ENCODE measurements at regions not wholly inside any gene's neighbourhood (a gene's known extent, or its start where the extent isn't known, plus 50 kb on each side); places are given as distances from the start of the nearest gene placed in this dataset.
"Not testable (repeated sequence)": the region's sequence is repeated elsewhere in the genome, so short reads cannot be mapped to it uniquely, and the experiment has no call there.

- H3K9me3 ChIP-seq: no peaks in the 10 kb centered on the region
- DNase-seq: no peak
- H3K4me3 ChIP-seq: no peak overlapping the region
- no peaks in the 10 kb centered on the region for H3K36me3 ChIP-seq
- H3K27me3 ChIP-seq: no peaks in the 10 kb centered on the region
Measured at GRCh38 chr5:74391410-74391809, 249.1 kb downstream of the ENC1 start.

DNA sequence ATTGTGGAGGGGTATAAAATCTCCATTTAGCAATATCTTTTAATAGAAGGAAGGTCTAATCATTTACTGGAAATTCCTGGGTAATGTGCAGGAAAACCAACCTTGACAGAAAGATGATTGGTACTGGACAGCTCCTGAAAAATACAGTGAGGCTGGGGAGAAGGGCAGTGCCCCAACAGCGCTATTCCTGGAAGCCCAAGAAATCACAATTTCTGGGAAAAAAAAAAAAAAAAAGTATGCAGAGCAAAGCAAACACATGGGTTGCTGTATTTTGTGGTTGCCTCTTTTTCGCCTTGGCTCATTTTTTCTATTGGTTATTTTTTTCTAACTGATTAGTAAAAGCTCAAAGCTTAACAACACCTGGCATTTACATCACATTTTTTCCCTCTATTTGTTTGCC, 249.7 kb downstream of the ENC1 start:
- DNase-seq: no peak
- no peaks in the 10 kb centered on the region for H3K9me3 ChIP-seq
- no peak overlapping the region for H3K4me3 ChIP-seq
- no peaks in the 10 kb centered on the region for H3K27me3 ChIP-seq
- H3K36me3 ChIP-seq: no peaks in the 10 kb centered on the region

- Histone ChIP-seq H3K4me3 (no peak overlapping the region), H3K36me3 (no peaks in the 10 kb centered on the region), H3K9me3 (no peaks in the 10 kb centered on the region), H3K27me3 (no peaks in the 10 kb centered on the region)
- no peak for DNase-seq
Measured at GRCh38 chr5:74390306-74390637, 250.3 kb downstream of the ENC1 start.

GRCh38 chr5:74389531-74390305, 250.8 kb downstream of the ENC1 start:
- H3K4me3 ChIP-seq: no peak overlapping the region
- no peak for DNase-seq
- no peaks in the 10 kb centered on the region for H3K27me3 ChIP-seq
- H3K36me3 ChIP-seq: no peaks in the 10 kb centered on the region
- H3K9me3 ChIP-seq: no peaks in the 10 kb centered on the region

GRCh38 chr5:74388411-74388810, 252.1 kb downstream of the ENC1 start:
- not testable (repeated sequence) for H3K4me3 ChIP-seq, H3K9me3 ChIP-seq, H3K27me3 ChIP-seq, DNase-seq, H3K36me3 ChIP-seq

- Histone ChIP-seq H3K4me3 (no peak overlapping the region), H3K36me3 (no peaks in the 10 kb centered on the region), H3K9me3 (no peaks in the 10 kb centered on the region), H3K27me3 (no peaks in the 10 kb centered on the region)
- no peak for DNase-seq
Measured at GRCh38 chr5:74386571-74387334, 253.8 kb downstream of the ENC1 start.

- Histone ChIP-seq H3K4me3 (no peak overlapping the region), H3K36me3 (no peaks in the 10 kb centered on the region), H3K27me3 (no peaks in the 10 kb centered on the region), H3K9me3 (no peaks in the 10 kb centered on the region)
- no peak for DNase-seq
Measured at GRCh38 chr5:74384851-74385250, 255.7 kb downstream of the ENC1 start.

DNA sequence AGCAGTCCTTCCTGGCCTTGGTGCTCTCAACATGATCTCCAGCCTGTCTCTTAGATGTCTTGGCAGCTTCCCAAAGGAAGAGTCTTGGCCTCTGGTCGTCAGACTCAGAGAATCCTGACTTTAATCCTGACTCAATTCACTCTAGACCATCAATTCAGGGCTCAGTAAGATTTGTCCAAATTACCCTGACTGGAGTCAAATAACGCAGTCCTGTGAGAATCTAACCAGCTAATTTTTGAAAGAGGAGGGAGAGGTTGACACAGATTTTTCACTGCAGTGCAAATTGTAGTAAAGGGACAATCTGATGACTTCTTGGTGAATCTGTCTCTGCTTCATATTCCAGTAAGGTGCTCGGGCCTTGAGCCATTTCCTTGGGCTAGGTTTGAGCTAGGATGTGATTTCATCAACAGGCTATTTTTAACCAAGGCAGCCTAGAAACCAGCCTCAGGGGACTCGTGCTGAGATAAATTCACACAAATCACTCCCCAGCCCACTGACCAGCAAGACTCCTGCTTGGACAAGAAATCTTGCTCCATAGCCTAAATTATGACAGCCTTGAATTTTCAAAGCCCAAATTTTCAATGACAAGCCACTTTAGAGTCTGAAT, 257.4 kb downstream of the ENC1 start:
- Histone ChIP-seq H3K36me3 (no peaks in the 10 kb centered on the region), H3K27me3 (no peaks in the 10 kb centered on the region), H3K9me3 (no peaks in the 10 kb centered on the region), H3K4me3 (no peak overlapping the region)
- DNase-seq: no peak

- Histone ChIP-seq H3K4me3 (no peak overlapping the region), H3K9me3 (no peaks in the 10 kb centered on the region), H3K36me3 (no peaks in the 10 kb centered on the region), H3K27me3 (no peaks in the 10 kb centered on the region)
- no peak for DNase-seq
Measured at GRCh38 chr5:74382123-74382855, 258.2 kb downstream of the ENC1 start.

GRCh38 chr5:74380193-74380592, 260.3 kb downstream of the ENC1 start:
- H3K36me3 ChIP-seq: no peaks in the 10 kb centered on the region
- no peak for DNase-seq

GRCh38 chr5:74378464-74378863, 262.1 kb downstream of the ENC1 start:
- Histone ChIP-seq H3K9me3 (no peaks in the 10 kb centered on the region), H3K4me3 (no peak overlapping the region), H3K27me3 (no peaks in the 10 kb centered on the region), H3K36me3 (no peaks in the 10 kb centered on the region)
- DNase-seq: no peak

More at GRCh38 chr5:74380193-74380592, 260.3 kb downstream of the ENC1 start:
- no peaks in the 10 kb centered on the region for H3K9me3 ChIP-seq
- no peaks in the 10 kb centered on the region for H3K27me3 ChIP-seq
- no peak overlapping the region for H3K4me3 ChIP-seq

- Histone ChIP-seq H3K4me3 (no peak overlapping the region), H3K9me3 (no peaks in the 10 kb centered on the region), H3K36me3 (no peaks in the 10 kb centered on the region), H3K27me3 (no peaks in the 10 kb centered on the region)
- no peak for DNase-seq
Measured at GRCh38 chr5:74376187-74376586, 264.3 kb downstream of the ENC1 start.

DNA sequence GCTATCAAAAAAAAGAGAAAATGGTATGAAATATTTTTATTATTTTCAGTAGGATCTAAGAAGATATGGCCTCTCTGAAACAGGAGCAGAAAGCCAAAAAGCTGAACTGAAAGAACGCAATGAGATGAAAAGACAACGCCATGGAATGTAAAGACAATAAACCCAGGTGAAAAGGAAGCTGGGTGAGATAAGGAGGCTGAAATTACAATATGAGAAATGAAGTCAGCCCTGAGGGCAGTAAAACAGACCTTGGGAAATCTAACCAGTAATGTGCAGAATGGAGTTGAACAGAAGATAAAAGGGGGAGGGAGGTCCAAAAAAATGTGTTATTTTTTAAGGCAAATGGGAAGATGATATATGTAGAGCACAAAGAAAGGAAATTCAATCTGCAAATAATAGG, 265.3 kb downstream of the ENC1 start:
- H3K4me3 ChIP-seq: no peak overlapping the region
- H3K9me3 ChIP-seq: no peaks in the 10 kb centered on the region
- no peaks in the 10 kb centered on the region for H3K27me3 ChIP-seq
- no peaks in the 10 kb centered on the region for H3K36me3 ChIP-seq
- no peak for DNase-seq

DNA sequence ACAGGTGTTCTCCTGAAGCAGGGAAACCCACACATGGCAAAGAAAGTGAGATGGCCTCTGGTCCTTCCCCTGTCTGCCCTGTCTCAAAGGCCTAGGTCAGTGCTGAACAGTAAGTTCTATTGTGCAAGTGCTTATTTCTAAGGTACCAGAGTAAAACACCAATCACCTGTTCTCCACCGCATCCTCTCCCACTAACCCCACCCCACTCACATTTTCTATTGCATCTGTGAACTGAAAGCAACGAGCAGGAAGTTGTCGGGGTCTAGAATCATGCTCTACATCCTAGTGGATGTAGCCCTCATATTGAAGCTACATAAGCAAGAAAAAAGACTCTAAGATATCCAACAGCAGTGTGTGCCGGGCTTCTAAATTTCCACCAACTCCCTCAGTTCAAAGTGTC, 265.9 kb downstream of the ENC1 start:
- H3K9me3 ChIP-seq: no peaks in the 10 kb centered on the region
- H3K27me3 ChIP-seq: no peaks in the 10 kb centered on the region
- no peaks in the 10 kb centered on the region for H3K36me3 ChIP-seq
- no peak overlapping the region for H3K4me3 ChIP-seq
- DNase-seq: no peak

DNA sequence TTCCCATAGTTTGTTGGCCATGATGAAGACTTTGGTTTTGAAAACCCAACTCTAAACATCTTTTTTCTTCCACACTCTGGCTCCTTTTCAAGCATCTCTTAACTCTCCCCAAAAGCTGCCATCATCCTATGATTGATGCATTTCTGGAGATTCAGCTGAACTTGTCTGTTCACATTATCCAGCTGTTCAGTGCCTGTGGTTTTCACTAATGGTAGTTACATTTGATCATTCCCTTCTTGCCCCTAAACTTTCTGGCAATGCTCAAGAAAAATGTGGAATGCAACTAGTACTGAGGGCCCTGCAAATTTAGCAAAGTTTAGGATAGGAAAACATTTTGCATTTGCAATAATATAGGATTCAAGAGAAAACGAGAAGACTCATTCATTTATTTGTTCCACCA, 267.5 kb downstream of the ENC1 start:
- no peak overlapping the region for H3K4me3 ChIP-seq
- no peaks in the 10 kb centered on the region for H3K36me3 ChIP-seq
- no peaks in the 10 kb centered on the region for H3K27me3 ChIP-seq
- DNase-seq: no peak
- H3K9me3 ChIP-seq: no peaks in the 10 kb centered on the region

- H3K9me3 ChIP-seq: no peaks in the 10 kb centered on the region
Measured at GRCh38 chr5:74372502-74373064, 267.9 kb downstream of the ENC1 start.

DNA sequence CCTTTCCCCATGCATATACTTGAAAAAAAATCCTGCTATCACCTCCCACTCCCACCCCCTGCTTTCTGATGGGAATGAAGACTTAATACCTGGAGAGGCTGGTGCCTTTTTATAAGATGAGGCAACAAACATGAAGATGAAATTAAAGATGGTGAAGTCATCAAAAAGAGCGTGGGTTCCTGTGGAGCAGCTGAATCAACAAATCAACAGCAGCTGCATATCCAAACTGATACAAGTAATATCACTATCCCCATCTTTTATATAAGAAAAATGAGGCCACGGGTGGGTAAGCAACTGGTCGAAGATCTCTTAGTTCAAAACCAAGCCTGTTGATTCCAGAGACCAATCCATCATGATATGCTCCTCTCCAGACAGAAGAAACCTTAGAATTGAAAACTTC, 268.5 kb downstream of the ENC1 start:
- DNase-seq: no peak
- Histone ChIP-seq H3K27me3 (no peaks in the 10 kb centered on the region), H3K9me3 (no peaks in the 10 kb centered on the region), H3K4me3 (no peak overlapping the region), H3K36me3 (no peaks in the 10 kb centered on the region)

More at GRCh38 chr5:74372502-74373064, 267.9 kb downstream of the ENC1 start:
- no peaks in the 10 kb centered on the region for H3K27me3 ChIP-seq
- DNase-seq: no peak
- no peaks in the 10 kb centered on the region for H3K36me3 ChIP-seq
- no peak overlapping the region for H3K4me3 ChIP-seq

Measured in MG63 (cell line).